ENCODE measurements at regions not wholly inside any gene's neighbourhood (a gene's known extent, or its start where the extent isn't known, plus 50 kb on each side); places are given as distances from the start of the nearest gene placed in this dataset.
"Not testable (repeated sequence)": the region's sequence is repeated elsewhere in the genome, so short reads cannot be mapped to it uniquely, and the experiment has no call there.

- no peak for DNase-seq (ENCODE audit: low spot score)
Observed at GRCh38 chr3:145422556-145422955, 738.4 kb downstream of the PLOD2 start.

- DNase-seq (ENCODE audit: low spot score) = no peak
Observed at GRCh38 chr3:145427355-145427754, 733.6 kb downstream of the PLOD2 start.

- DNase-seq (ENCODE audit: low spot score) = no peak
Observed at GRCh38 chr3:145429546-145429945, 731.4 kb downstream of the PLOD2 start.

- DNase-seq (ENCODE audit: low spot score) = no peak
Observed at GRCh38 chr3:145448436-145448835, 712.5 kb downstream of the PLOD2 start.

- DNase-seq (ENCODE audit: low spot score) = no peak
Observed at GRCh38 chr3:145450018-145450682, 710.8 kb downstream of the PLOD2 start.

- no peak for DNase-seq (ENCODE audit: low spot score)
Observed at GRCh38 chr3:145457825-145458552, 703.0 kb downstream of the PLOD2 start.

GRCh38 chr3:145459681-145460080 is 701.3 kb downstream of the PLOD2 start:
- not testable (repeated sequence) for DNase-seq (ENCODE audit: low spot score)

GRCh38 chr3:145471976-145472375 is 689.0 kb downstream of the PLOD2 start:
- no peak for DNase-seq (ENCODE audit: low spot score)

- not testable (repeated sequence) for DNase-seq (ENCODE audit: low spot score)
Observed at GRCh38 chr3:145482735-145483134, 678.2 kb downstream of the PLOD2 start.

GRCh38 chr3:145483992-145484391 is 677.0 kb downstream of the PLOD2 start:
- no peak for DNase-seq (ENCODE audit: low spot score)

- DNase-seq (ENCODE audit: low spot score) = no peak
Observed at GRCh38 chr3:145489011-145489410, 672.0 kb downstream of the PLOD2 start.

GRCh38 chr3:145490088-145491048 is 670.6 kb downstream of the PLOD2 start:
- DNase-seq (ENCODE audit: low spot score) = no peak

GRCh38 chr3:145492456-145492855 is 668.5 kb downstream of the PLOD2 start:
- no peak for DNase-seq (ENCODE audit: low spot score)

GRCh38 chr3:145517416-145517815 is 643.6 kb downstream of the PLOD2 start:
- not testable (repeated sequence) for DNase-seq (ENCODE audit: low spot score)

- DNase-seq (ENCODE audit: low spot score) = no peak
Observed at GRCh38 chr3:145518639-145519038, 642.3 kb downstream of the PLOD2 start.

GRCh38 chr3:145519398-145520047 is 641.5 kb downstream of the PLOD2 start:
- no peak for DNase-seq (ENCODE audit: low spot score)

GRCh38 chr3:145522179-145522578 is 638.8 kb downstream of the PLOD2 start:
- no peak for DNase-seq (ENCODE audit: low spot score)

- no peak for DNase-seq (ENCODE audit: low spot score)
Observed at GRCh38 chr3:145522893-145523651, 637.9 kb downstream of the PLOD2 start.

- DNase-seq (ENCODE audit: low spot score) = no peak
Observed at GRCh38 chr3:145531548-145531947, 629.4 kb downstream of the PLOD2 start.

- no peak for DNase-seq (ENCODE audit: low spot score)
Observed at GRCh38 chr3:145533696-145534095, 627.3 kb downstream of the PLOD2 start.

- no peak for DNase-seq (ENCODE audit: low spot score)
Observed at GRCh38 chr3:145536461-145536860, 624.5 kb downstream of the PLOD2 start.

All from AG08395 (cell line).